ENCODE measurements at regions not wholly inside any gene's neighbourhood (a gene's known extent, or its start where the extent isn't known, plus 50 kb on each side); places are given as distances from the start of the nearest gene placed in this dataset.

DNA sequence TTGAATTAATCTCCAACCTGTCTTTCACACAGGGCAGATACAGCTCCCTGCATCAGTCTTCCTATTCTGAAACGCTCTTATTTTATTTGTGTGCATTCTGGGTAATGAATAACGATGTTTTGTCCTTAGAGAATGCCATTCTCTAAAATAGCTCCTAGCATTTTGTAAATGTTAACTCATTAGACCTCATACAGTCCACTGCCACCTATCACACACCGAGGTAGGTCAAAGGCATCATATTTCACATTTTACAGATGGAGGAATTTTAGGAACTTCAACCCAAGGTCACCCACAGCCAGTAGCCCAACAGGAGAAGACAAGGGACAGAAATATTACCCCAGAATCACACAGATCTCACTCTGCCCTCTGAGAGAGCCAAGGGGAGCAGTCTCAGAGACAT lies 455.4 kb upstream of the GYPC start:
- Histone ChIP-seq H3K4me1 (no peaks in the 10 kb centered on the region), H3K9me3 (no peaks in the 10 kb centered on the region), H3K27me3 (no peaks in the 10 kb centered on the region), H3K4me3 (no peak overlapping the region), H3K27ac (no peak overlapping the region), H3K36me3 (no peaks in the 10 kb centered on the region)
- DNase-seq (ENCODE audit: extremely low spot score in 2 of 2): no peak
- intact Hi-C loops (cut with DNase I): no loop called here
- no peak for TF ChIP-seq CTCF (IDR thresholded peaks at IDR 0.05)
- TF ChIP-seq POLR2A (IDR thresholded peaks at IDR 0.05): no peak
- no peak for TF ChIP-seq POLR2AphosphoS5 (IDR thresholded peaks at IDR 0.05; ENCODE audit: insufficient read depth in 1 of 2, low read depth in 1 of 2)

DNA sequence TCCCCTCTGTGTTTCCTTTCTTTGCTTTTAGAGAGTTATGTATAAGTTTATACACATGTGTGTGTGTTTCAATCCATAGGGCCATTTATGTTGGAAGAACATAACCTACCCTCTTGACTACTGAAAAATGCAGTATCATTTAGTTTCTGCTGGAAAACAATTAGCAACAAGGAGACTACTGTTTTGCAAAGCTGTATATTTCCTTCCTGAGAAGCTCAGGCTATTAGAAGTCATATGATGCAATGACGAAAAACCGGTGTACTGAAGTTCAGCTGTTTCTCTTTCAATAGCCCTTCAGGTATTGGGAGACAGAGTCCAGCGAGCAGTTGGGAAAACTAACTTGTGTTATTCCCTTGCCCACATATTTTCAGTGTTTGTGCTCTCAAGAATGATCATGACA lies 447.7 kb upstream of the GYPC start:
- Histone ChIP-seq H3K27me3 (no peaks in the 10 kb centered on the region), H3K9me3 (no peaks in the 10 kb centered on the region), H3K27ac (no peak overlapping the region), H3K4me1 (no peaks in the 10 kb centered on the region), H3K4me3 (no peak overlapping the region), H3K36me3 (no peaks in the 10 kb centered on the region)
- intact Hi-C loops (cut with DNase I): no loop called here
- no peak for TF ChIP-seq CTCF (IDR thresholded peaks at IDR 0.05)
- no peak for TF ChIP-seq POLR2AphosphoS5 (IDR thresholded peaks at IDR 0.05; ENCODE audit: insufficient read depth in 1 of 2, low read depth in 1 of 2)
- no peak for TF ChIP-seq POLR2A (IDR thresholded peaks at IDR 0.05)
- DNase-seq (ENCODE audit: extremely low spot score in 2 of 2): no peak

DNA sequence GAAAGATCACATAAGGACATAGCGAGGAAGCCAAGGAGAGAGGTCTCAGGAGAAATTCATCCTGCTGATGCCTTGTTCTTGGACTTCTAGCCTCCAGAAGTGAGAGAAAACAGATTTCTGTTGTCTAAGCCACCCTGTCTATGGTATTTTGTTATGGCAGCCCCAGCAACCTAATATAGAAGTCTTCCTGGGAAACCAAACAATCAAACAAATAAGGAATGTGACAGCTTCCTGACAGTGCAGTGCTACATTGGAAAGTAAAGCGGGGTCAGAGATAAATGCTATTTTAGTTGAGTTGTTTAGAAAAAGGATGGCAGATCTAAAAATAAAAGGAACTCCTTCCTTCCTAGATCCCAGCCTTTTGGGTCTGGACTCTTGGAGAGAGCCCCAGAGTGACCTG lies 443.2 kb upstream of the GYPC start:
- intact Hi-C loops (cut with DNase I): no loop called here
- Histone ChIP-seq H3K36me3 (no peaks in the 10 kb centered on the region), H3K4me1 (no peaks in the 10 kb centered on the region), H3K27me3 (no peaks in the 10 kb centered on the region), H3K27ac (no peak overlapping the region), H3K4me3 (no peak overlapping the region), H3K9me3 (no peaks in the 10 kb centered on the region)
- DNase-seq (ENCODE audit: extremely low spot score in 2 of 2): no peak
- TF ChIP-seq CTCF (IDR thresholded peaks at IDR 0.05) (no peak), POLR2AphosphoS5 (IDR thresholded peaks at IDR 0.05; ENCODE audit: insufficient read depth in 1 of 2, low read depth in 1 of 2) (no peak), POLR2A (IDR thresholded peaks at IDR 0.05) (no peak)

DNA sequence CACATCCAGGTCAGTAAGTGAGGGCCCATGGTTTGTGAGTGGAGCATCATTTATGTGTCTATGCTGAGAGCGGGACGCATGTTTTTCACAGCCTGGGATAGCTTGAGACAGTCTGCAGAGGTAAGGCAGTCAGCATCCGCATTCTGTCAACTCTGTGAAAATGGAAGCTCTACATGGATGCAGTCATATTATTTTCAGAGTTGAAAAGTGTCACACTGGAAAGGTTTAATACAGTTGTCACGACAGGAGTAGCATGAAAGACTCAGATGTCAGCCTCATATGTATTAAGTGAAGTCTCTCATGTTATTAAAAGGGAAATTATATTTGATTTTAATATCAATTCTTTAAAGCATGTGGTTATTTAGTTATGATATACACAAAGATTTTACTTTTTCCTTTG lies 436.9 kb upstream of the GYPC start:
- no peak for TF ChIP-seq CTCF (IDR thresholded peaks at IDR 0.05)
- no peak for TF ChIP-seq POLR2A (IDR thresholded peaks at IDR 0.05)
- no peak for TF ChIP-seq POLR2AphosphoS5 (IDR thresholded peaks at IDR 0.05; ENCODE audit: insufficient read depth in 1 of 2, low read depth in 1 of 2)
- Histone ChIP-seq H3K4me1 (no peaks in the 10 kb centered on the region), H3K36me3 (no peaks in the 10 kb centered on the region), H3K9me3 (no peaks in the 10 kb centered on the region), H3K4me3 (no peak overlapping the region), H3K27ac (no peak overlapping the region), H3K27me3 (no peaks in the 10 kb centered on the region)
- intact Hi-C loops (cut with DNase I): no loop called here
- DNase-seq (ENCODE audit: extremely low spot score in 2 of 2): no peak

GRCh38 chr2:126220331-126220730 lies 435.6 kb upstream of the GYPC start:
- intact Hi-C loops (cut with DNase I): no loop called here
- no peak for DNase-seq (ENCODE audit: extremely low spot score in 2 of 2)
- TF ChIP-seq CTCF (IDR thresholded peaks at IDR 0.05) (no peak), POLR2AphosphoS5 (IDR thresholded peaks at IDR 0.05; ENCODE audit: insufficient read depth in 1 of 2, low read depth in 1 of 2) (no peak), POLR2A (IDR thresholded peaks at IDR 0.05) (no peak)
- no peaks in the 10 kb centered on the region for H3K9me3 ChIP-seq
- H3K27ac ChIP-seq: no peak overlapping the region
- H3K4me1 ChIP-seq: no peaks in the 10 kb centered on the region
- H3K4me3 ChIP-seq: no peak overlapping the region
- no peaks in the 10 kb centered on the region for H3K27me3 ChIP-seq
- H3K36me3 ChIP-seq: no peaks in the 10 kb centered on the region
